H1 (cell line): ENCODE measurements at regions not wholly inside any gene's neighbourhood (a gene's known extent, or its start where the extent isn't known, plus 50 kb on each side); places are given as distances from the start of the nearest gene placed in this dataset.

ENCODE experiments used
- CTCF ChIA-PET: fragments of 300-600 bp; sonication (Branson Sonifier 250); formaldehyde crosslinking; loops from one replicate; lab custom pipeline; 2021; ENCODE audit not compliant: partially characterized antibody; lab: Charles Lee
- POLR2A ChIA-PET: fragments of 300-600 bp; sonication (Branson Sonifier 250); formaldehyde crosslinking; loops from one replicate; lab custom pipeline; 2021; ENCODE audit warnings: inconsistent platforms; ENCODE audit not compliant: partially characterized antibody; lab: Charles Lee
- DNase-seq, 2 experiments: peaks; one replicate each; pipeline versions ENCODE4 v3.0.0 to v3.0.0-alpha.2; 2010 to 2022; ENCODE audit warnings: low spot score in 2 of 2, low read depth in 1 of 2, mixed read lengths in 1 of 2
- FAIRE-seq: peaks from 2 replicates; lab custom pipeline; 2011; peaks lifted over from hg19 to GRCh38; lab: Jason Lieb, UNC
- H2AFZ ChIP-seq: 2 replicates; pipeline ENCODE4 v1.8.1; 2012; ENCODE audit warnings: low read length, inconsistent platforms
- H2AK5ac ChIP-seq: 2 replicates; pipeline ENCODE4 v1.6.1; 2013; ENCODE audit warnings: low read depth, low read length
- H2BK120ac ChIP-seq: replicated peaks from 2 replicates; pipeline ENCODE3; 2013; ENCODE audit warnings: low read depth, low read length, inconsistent platforms
- H2BK12ac ChIP-seq: 2 replicates; pipeline ENCODE4 v1.6.1; 2013; ENCODE audit warnings: low read depth, low read length
- H2BK15ac ChIP-seq: 2 replicates; pipeline ENCODE4 v1.6.1; 2013; ENCODE audit warnings: low read length
- H2BK20ac ChIP-seq: 2 replicates; pipeline ENCODE4 v1.6.1; 2013; ENCODE audit warnings: low read length
- H2BK5ac ChIP-seq: 2 replicates; pipeline ENCODE4 v1.6.1; 2013; ENCODE audit warnings: low read depth, low read length
- H3K14ac ChIP-seq: 2 replicates; pipeline ENCODE4 v1.6.1; 2013; ENCODE audit warnings: inconsistent platforms; ENCODE audit not compliant: insufficient read length
- H3K18ac ChIP-seq: 2 replicates; pipeline ENCODE4 v1.6.1; 2013; ENCODE audit warnings: low read length; ENCODE audit errors: extremely low read depth
- H3K23ac ChIP-seq: 2 replicates; pipeline ENCODE4 v1.6.1; 2013; ENCODE audit warnings: inconsistent platforms; ENCODE audit not compliant: insufficient read length
- H3K23me2 ChIP-seq: 2 replicates; pipeline ENCODE4 v1.6.1; 2013; ENCODE audit warnings: low read depth, low read length
- H3K27ac ChIP-seq: 2 replicates; pipeline ENCODE4 v1.6.1; 2011; ENCODE audit warnings: low read depth, low read length, inconsistent platforms
- H3K27me3 ChIP-seq, 4 experiments: replicated peaks in 1 of 4; 1 replicate in 1 of 4; 2 replicates in 3 of 4; pipeline versions ENCODE4 v1.6.1 to v1.8.1; 2011 to 2013; ENCODE audit warnings: low read length in 3 of 4, mild to moderate bottlenecking in 3 of 4, inconsistent platforms in 2 of 4, mixed read lengths in 2 of 4, moderate library complexity in 1 of 4; ENCODE audit not compliant: control insufficient read depth in 3 of 4, insufficient read depth in 3 of 4; ENCODE audit errors: extremely low read depth in 1 of 4
- H3K36me3 ChIP-seq, 4 experiments: 2 replicates each; pipeline versions ENCODE4 v1.6.1 to v1.8.1; 2011 to 2013; ENCODE audit warnings: mild to moderate bottlenecking in 4 of 4, low read length in 3 of 4, moderate library complexity in 2 of 4, control low read depth in 1 of 4, inconsistent platforms in 1 of 4; ENCODE audit not compliant: insufficient read depth in 4 of 4, control insufficient read depth in 2 of 4
- H3K4ac ChIP-seq: replicated peaks from 2 replicates; pipeline ENCODE3; 2013; ENCODE audit warnings: low read length, low read depth, mixed read lengths, inconsistent platforms; ENCODE audit not compliant: insufficient read length
- H3K4me1 ChIP-seq, 4 experiments: replicated peaks in 1 of 4; 1 replicate in 1 of 4; 2 replicates in 3 of 4; pipeline versions ENCODE4 v1.6.1 to v1.8.1; 2011 to 2013; ENCODE audit warnings: low read length in 3 of 4, inconsistent platforms in 2 of 4, mixed read lengths in 1 of 4; ENCODE audit not compliant: insufficient read depth in 4 of 4, control insufficient read depth in 3 of 4
- H3K4me2 ChIP-seq, 2 experiments: 2 replicates each; pipeline versions ENCODE4 v1.6.1 to v1.8.1; 2011 to 2013; ENCODE audit warnings: low read depth in 2 of 2, low read length in 2 of 2, control low read depth in 1 of 2, inconsistent platforms in 1 of 2, mild to moderate bottlenecking in 1 of 2; ENCODE audit not compliant: insufficient read depth in 1 of 2
- H3K4me3 ChIP-seq, 4 experiments: fragments of 200-600, 300-600 bp in 1 of 4; sonication (generic), shearing (Covaris generic), sonication (Bioruptor Twin) in 1 of 4; 2 replicates each; pipeline versions ENCODE4 v1.5.1 to v1.8.1; 2011 to 2016; ENCODE audit warnings: low read length in 4 of 4, low read depth in 3 of 4, control low read depth in 2 of 4, inconsistent platforms in 2 of 4, mild to moderate bottlenecking in 2 of 4, mixed read lengths in 1 of 4, moderate library complexity in 1 of 4; ENCODE audit not compliant: insufficient read depth in 2 of 4; ENCODE audit errors: extremely low read depth in 1 of 4
- H3K56ac ChIP-seq: replicated peaks from 2 replicates; pipeline ENCODE3; 2013; ENCODE audit warnings: low read depth, mild to moderate bottlenecking, mixed read lengths, low read length, inconsistent platforms; ENCODE audit not compliant: insufficient read length
- H3K79me1 ChIP-seq: 2 replicates; pipeline ENCODE4 v1.6.1; 2013; ENCODE audit warnings: low read depth, low read length, control low read depth
- H3K79me2 ChIP-seq, 2 experiments: 2 replicates each; pipeline versions ENCODE4 v1.6.1 to v1.8.1; 2012 to 2013; ENCODE audit warnings: low read length in 2 of 2, mild to moderate bottlenecking in 2 of 2, inconsistent platforms in 1 of 2; ENCODE audit not compliant: insufficient read depth in 2 of 2, control insufficient read depth in 1 of 2
- H3K9ac ChIP-seq, 4 experiments: replicated peaks in 1 of 4; 1 replicate in 1 of 4; 2 replicates in 3 of 4; pipeline versions ENCODE4 v1.6.1 to v1.8.1; 2011 to 2013; ENCODE audit warnings: low read depth in 3 of 4, low read length in 3 of 4, control low read depth in 2 of 4, mild to moderate bottlenecking in 2 of 4, moderate library complexity in 2 of 4, inconsistent platforms in 1 of 4; ENCODE audit errors: extremely low read depth in 1 of 4
- H3K9me3 ChIP-seq, 2 experiments: 2 replicates each; pipeline versions ENCODE4 v1.6.1 to v1.8.1; 2012 to 2013; ENCODE audit warnings: mild to moderate bottlenecking in 2 of 2, moderate library complexity in 2 of 2, control low read depth in 1 of 2, inconsistent platforms in 1 of 2, low read depth in 1 of 2, low read length in 1 of 2, mixed read lengths in 1 of 2; ENCODE audit not compliant: insufficient read depth in 2 of 2
- H4K20me1 ChIP-seq, 2 experiments: replicated peaks in 1 of 2; 2 replicates each; pipeline versions ENCODE3 to v1.8.1; 2011 to 2013; ENCODE audit warnings: inconsistent platforms in 2 of 2, low read length in 2 of 2, mild to moderate bottlenecking in 1 of 2; ENCODE audit not compliant: insufficient read depth in 2 of 2, control insufficient read depth in 1 of 2
- H4K5ac ChIP-seq: 2 replicates; pipeline ENCODE4 v1.6.1; 2013; ENCODE audit warnings: low read length, low read depth, mixed read lengths, inconsistent platforms; ENCODE audit not compliant: insufficient read length
- H4K8ac ChIP-seq: 2 replicates; pipeline ENCODE4 v1.8.0; 2013; ENCODE audit warnings: mild to moderate bottlenecking, moderate library complexity, low read length, inconsistent platforms; ENCODE audit not compliant: insufficient read depth; ENCODE audit errors: extremely low read depth
- H4K91ac ChIP-seq: replicated peaks from 2 replicates; pipeline ENCODE3; 2013; ENCODE audit warnings: low read length, mixed read lengths, inconsistent platforms; ENCODE audit not compliant: insufficient read length
- ATF2 ChIP-seq: IDR thresholded peaks from 2 replicates; pipeline ENCODE4 v1.6.1; 2012; ENCODE audit warnings: low read length, inconsistent platforms
- BCL11A ChIP-seq, 2 experiments: IDR thresholded peaks; one replicate each; pipeline ENCODE4 v1.6.1; 2011; ENCODE audit warnings: low read depth in 2 of 2, low read length in 2 of 2, mild to moderate bottlenecking in 2 of 2
- CBX8 ChIP-seq: fragments of 300-800, 300-1000 bp; sonication (generic); IDR thresholded peaks from 2 replicates; pipeline ENCODE4 v1.7.1; 2016; ENCODE audit warnings: low read depth, low read length, borderline replicate concordance
- CREB1 ChIP-seq: IDR thresholded peaks from 2 replicates; pipeline ENCODE4 v1.6.1; 2012; ENCODE audit warnings: inconsistent platforms
- NANOG ChIP-seq: IDR thresholded peaks from 2 replicates; pipeline ENCODE4 v1.6.1; 2011; ENCODE audit warnings: low read length, low read depth, mild to moderate bottlenecking, inconsistent platforms; ENCODE audit not compliant: insufficient read depth, poor library complexity, severe bottlenecking
- RFX5 ChIP-seq: IDR thresholded peaks from 2 replicates; pipeline ENCODE4 v1.6.1; 2011; ENCODE audit warnings: low read depth, low read length, improper control_type of control experiment, borderline replicate concordance
- SIX5 ChIP-seq: IDR thresholded peaks from 2 replicates; pipeline ENCODE4 v1.6.1; 2011; ENCODE audit warnings: mild to moderate bottlenecking, low read depth, low read length
- SRF ChIP-seq: IDR thresholded peaks from 2 replicates; pipeline ENCODE4 v1.6.1; 2011; ENCODE audit warnings: mild to moderate bottlenecking, low read depth, low read length, moderate library complexity
- TEAD4 ChIP-seq: IDR thresholded peaks from 2 replicates; pipeline ENCODE4 v1.6.1; 2012; ENCODE audit warnings: low read depth, low read length, inconsistent platforms, mixed read lengths
- WGBS, 2 experiments: shearing (Covaris generic) in 1 of 2; methylation state at CpG; one replicate each; pipeline versions ENCODE4 v1.1.6 to v1.1.7; 2013 to 2015; ENCODE audit warnings: low lambda C conversion rate in 2 of 2, mixed read lengths in 2 of 2, inconsistent platforms in 1 of 2, low coverage in 1 of 2, missing lambda C conversion rate in 1 of 2; ENCODE audit not compliant: insufficient replicate concordance in 2 of 2, insufficient coverage in 1 of 2, insufficient read length in 1 of 2; ENCODE audit errors: extremely low coverage in 1 of 2, missing lambda C conversion rate in 1 of 2; 5-methylcytosine and 5-hydroxymethylcytosine counted together

GRCh38 chr6:27136077-27136644, 111.3 kb upstream of the PRSS16 start:
- Histone ChIP-seq H4K5ac (no peak overlapping the region), H3K4me3 (no peak overlapping the region), H3K27me3 (no peaks in the 10 kb centered on the region), H4K8ac (no peak overlapping the region), H3K14ac (no peak overlapping the region), H2BK5ac (no peak overlapping the region), H2BK15ac (no peak overlapping the region), H3K23me2 (peaks cover 10% of the 10 kb centered on the region), H3K27ac (0 out of 2 replicates have a peak overlapping the region, but pooled peaks have one; percentile 25), H3K4ac (no peak overlapping the region), H2BK120ac (peak overlapping the region; percentile 81), H2BK20ac (0 out of 2 replicates have a peak overlapping the region, but pooled peaks have one; percentile 3), H3K4me2 (no peak overlapping the region), H3K79me1 (no peaks in the 10 kb centered on the region), H3K9me3 (no peaks in the 10 kb centered on the region), H3K18ac (no peak overlapping the region), H3K23ac (no peak overlapping the region), H4K91ac (peak overlapping the region; percentile 38), H3K79me2 (peaks cover 0 to 16% of the 10 kb centered on the region in 2 experiments; a peak in 2 of 4 replicates), H3K4me1 (peaks cover 0 to 6% (median 4%) of the 10 kb centered on the region in 4 experiments; a peak in 5 of 7 replicates), H2BK12ac (peak overlapping the region; percentile 29; the same call in 1 of the 2 replicates), H2AK5ac (no peak overlapping the region), H3K56ac (no peak overlapping the region), H4K20me1 (no peaks in the 10 kb centered on the region), H3K36me3 (no peaks in the 10 kb centered on the region), H2AFZ (no peak overlapping the region), H3K9ac (no peak overlapping the region)
- 85% methylated on average over 6 of the region's 6 CpGs; no CpG with 5 or more reads in 1 of the 2 experiments for whole genome bisulfite sequencing, 2 experiments
- POLR2A ChIA-PET, result interaction anchor here (1.7 to 21.6 kb wide), 7 partner anchors 12 to 947 kb away, joined by 5 to 587 read pairs (median 44); a partner anchor contains a TSS
- FAIRE-seq, result no peak
- no peak for DNase-seq
- no peak for TF ChIP-seq SRF
- TF ChIP-seq BCL11A (IDR thresholded peaks at IDR 0.05; ENCODE audit: low read depth in 2 of 2, low read length in 2 of 2), result no peak
- no peak for TF ChIP-seq CBX8
- no peak for TF ChIP-seq TEAD4
- no peak for TF ChIP-seq CREB1
- no peak for TF ChIP-seq SIX5
- no peak for TF ChIP-seq ATF2
- TF ChIP-seq NANOG, result no peak
- no peak for TF ChIP-seq RFX5
- CTCF ChIA-PET, result interaction anchor here (1.3 kb wide), 1 partner anchor 9 kb away, joined by 5 read pairs; no protein-coding TSS in a partner anchor
